Neural cell (in vitro differentiated cells): ENCODE measurements at regions not wholly inside any gene's neighbourhood (a gene's known extent, or its start where the extent isn't known, plus 50 kb on each side); places are given as distances from the start of the nearest gene placed in this dataset.

Source experiments
- H2AFZ ChIP-seq: fragments of 200-600, 300-800 bp; sonication (generic), shearing (Covaris generic); 2 replicates; pipeline ENCODE4 v1.6.0; 2014; ENCODE audit warnings: low read depth, mild to moderate bottlenecking, antibody characterized with exemption, low read length, moderate library complexity
- H3F3A ChIP-seq: fragments of 200-600 bp; shearing (Covaris generic); 2 replicates; pipeline ENCODE4 v1.6.1; 2016; ENCODE audit warnings: mild to moderate bottlenecking, moderate library complexity, mixed read lengths, antibody characterized with exemption, low read length; ENCODE audit not compliant: insufficient read depth, poor library complexity, severe bottlenecking
- H3K27ac ChIP-seq: fragments of 200-600, 300-800 bp; sonication (generic), shearing (Covaris generic); 2 replicates; pipeline ENCODE4 v1.5.1; 2014; ENCODE audit warnings: mild to moderate bottlenecking, low read length, moderate library complexity
- H3K27me3 ChIP-seq: fragments of 300-800, 200-600 bp; sonication (generic), shearing (Covaris generic); 2 replicates; pipeline ENCODE4 v1.6.0; 2014; ENCODE audit warnings: mild to moderate bottlenecking, low read depth, low read length, moderate library complexity; ENCODE audit not compliant: insufficient read depth
- H3K36me3 ChIP-seq: fragments of 300-800, 200-600 bp; sonication (generic), shearing (Covaris generic); 2 replicates; pipeline ENCODE4 v1.5.1; 2014; ENCODE audit warnings: mild to moderate bottlenecking, antibody characterized with exemption, low read length, moderate library complexity; ENCODE audit not compliant: insufficient read depth
- H3K4me2 ChIP-seq: fragments of 300-800, 200-600 bp; sonication (generic), shearing (Covaris generic); 2 replicates; pipeline ENCODE4 v1.6.0; 2014; ENCODE audit warnings: mild to moderate bottlenecking, low read length
- H3K4me3 ChIP-seq: fragments of 300-800, 200-600 bp; sonication (generic), shearing (Covaris generic); 2 replicates; pipeline ENCODE4 v1.5.1; 2014; ENCODE audit warnings: mild to moderate bottlenecking, low read length, moderate library complexity
- H3K79me2 ChIP-seq: fragments of 200-600 bp; shearing (Covaris generic); replicated peaks from 2 replicates; pipeline ENCODE4 v1.6.0; 2014; ENCODE audit warnings: mild to moderate bottlenecking, low read length, moderate library complexity; ENCODE audit not compliant: insufficient read depth
- H3K9ac ChIP-seq: fragments of 300-800, 200-600 bp; sonication (generic), shearing (Covaris generic); 2 replicates; pipeline ENCODE4 v1.6.1; 2016; ENCODE audit warnings: mild to moderate bottlenecking, low read length, mixed read lengths
- H3K9me2 ChIP-seq: fragments of 200-600 bp; shearing (Covaris generic); 2 replicates; pipeline ENCODE4 v1.6.1; 2016; ENCODE audit warnings: mild to moderate bottlenecking, low read length, mixed read lengths; ENCODE audit not compliant: insufficient read depth
- H3K9me3 ChIP-seq: fragments of 200-600, 300-800 bp; sonication (generic), shearing (Covaris generic); 2 replicates; pipeline ENCODE4 v1.6.1; 2016; ENCODE audit warnings: mild to moderate bottlenecking, mixed run types, low read length, moderate library complexity, mixed read lengths
- H4K20me1 ChIP-seq: fragments of 200-600 bp; shearing (Covaris generic); 2 replicates; pipeline ENCODE4 v1.6.1; 2016; ENCODE audit warnings: mild to moderate bottlenecking, mixed run types; ENCODE audit not compliant: insufficient read depth
- CTCF ChIP-seq: fragments of 450-650 bp; IDR thresholded peaks from 2 replicates; pipeline ENCODE4 v1.5.1; 2014; ENCODE audit warnings: antibody characterized with exemption, mild to moderate bottlenecking, moderate library complexity; ENCODE audit not compliant: poor library complexity, severe bottlenecking
- EP300 ChIP-seq: fragments of 450-650 bp; conservative IDR thresholded peaks from 2 replicates; pipeline ENCODE4 v1.6.1; 2014; ENCODE audit warnings: antibody characterized with exemption, mild to moderate bottlenecking, moderate library complexity; ENCODE audit not compliant: poor library complexity, severe bottlenecking
- EZH2 ChIP-seq: fragments of 200-600, 300-800 bp; shearing (Covaris generic), sonication (generic); IDR thresholded peaks from 2 replicates; pipeline ENCODE4 v1.6.1; 2014; ENCODE audit warnings: antibody characterized with exemption, low read length, borderline replicate concordance, mild to moderate bottlenecking; ENCODE audit not compliant: insufficient read depth, poor library complexity, severe bottlenecking
- POLR2AphosphoS5 ChIP-seq: IDR thresholded peaks from 2 replicates; pipeline ENCODE4 v1.6.1; 2012
- RAD21 ChIP-seq: fragments of 450-650 bp; conservative IDR thresholded peaks from 2 replicates; pipeline ENCODE4 v1.6.1; 2014; ENCODE audit warnings: antibody characterized with exemption, mild to moderate bottlenecking, moderate library complexity
- REST ChIP-seq: IDR thresholded peaks from 2 replicates; pipeline ENCODE4 v1.6.1; 2012; ENCODE audit warnings: borderline replicate concordance
- SMC3 ChIP-seq: fragments of 450-650 bp; conservative IDR thresholded peaks from 2 replicates; pipeline ENCODE4 v1.6.1; 2014; ENCODE audit warnings: antibody characterized with exemption, mild to moderate bottlenecking, moderate library complexity; ENCODE audit not compliant: poor library complexity
- TAF1 ChIP-seq: IDR thresholded peaks from 2 replicates; pipeline ENCODE4 v1.6.1; 2012; ENCODE audit warnings: low read depth

- Histone ChIP-seq H3K9me3 (no peaks in the 10 kb centered on the region), H4K20me1 (no peaks in the 10 kb centered on the region), H3F3A (no peaks in the 10 kb centered on the region), H3K9ac (no peak overlapping the region), H3K4me3 (no peak overlapping the region), H3K4me2 (no peak overlapping the region), H3K27ac (peak overlapping the region; percentile 30), H3K79me2 (no peaks in the 10 kb centered on the region), H3K9me2 (no peaks in the 10 kb centered on the region), H3K36me3 (no peaks in the 10 kb centered on the region), H3K27me3 (no peaks in the 10 kb centered on the region), H2AFZ (no peak overlapping the region)
- TF ChIP-seq EZH2 (no peak), POLR2AphosphoS5 (no peak), EP300 (no peak), SMC3 (no peak)
Measured at GRCh38 chr3:622314-622713, 425.8 kb downstream of the CHL1 start.

GRCh38 chr3:623914-624545, 427.5 kb downstream of the CHL1 start:
- TF ChIP-seq TAF1 (no peak), POLR2AphosphoS5 (peak; percentile 74), EP300 (peak; percentile 82), REST (peak; percentile 43)

GRCh38 chr3:632571-633170, 436.1 kb downstream of the CHL1 start:
- peak; percentile 24 for TF ChIP-seq EP300
- TF ChIP-seq POLR2AphosphoS5, result no peak
- peak; percentile 87 for TF ChIP-seq CTCF
- TF ChIP-seq SMC3, result peak; percentile 94
- TF ChIP-seq REST, result no peak
- peak; percentile 94 for TF ChIP-seq RAD21
- Histone ChIP-seq H2AFZ (no peak overlapping the region), H3K27ac (no peak overlapping the region), H3K9me2 (no peaks in the 10 kb centered on the region), H3K4me3 (no peak overlapping the region), H3K36me3 (no peaks in the 10 kb centered on the region), H3K27me3 (no peaks in the 10 kb centered on the region), H3K4me2 (no peak overlapping the region), H3K79me2 (no peaks in the 10 kb centered on the region), H3F3A (no peaks in the 10 kb centered on the region), H3K9ac (no peak overlapping the region), H3K9me3 (no peaks in the 10 kb centered on the region), H4K20me1 (no peaks in the 10 kb centered on the region)

More at GRCh38 chr3:623914-624545, 427.5 kb downstream of the CHL1 start:
- Histone ChIP-seq H4K20me1 (no peaks in the 10 kb centered on the region), H3K27me3 (no peaks in the 10 kb centered on the region), H3K79me2 (no peaks in the 10 kb centered on the region), H2AFZ (no peak overlapping the region), H3K36me3 (no peaks in the 10 kb centered on the region), H3K27ac (peak overlapping the region; percentile 43), H3K9me2 (no peaks in the 10 kb centered on the region), H3F3A (no peaks in the 10 kb centered on the region), H3K4me3 (peak overlapping the region; percentile 8), H3K9me3 (no peaks in the 10 kb centered on the region), H3K9ac (no peak overlapping the region), H3K4me2 (no peak overlapping the region)
